ENCODE measurements at regions not wholly inside any gene's neighbourhood (a gene's known extent, or its start where the extent isn't known, plus 50 kb on each side); places are given as distances from the start of the nearest gene placed in this dataset.

DNA sequence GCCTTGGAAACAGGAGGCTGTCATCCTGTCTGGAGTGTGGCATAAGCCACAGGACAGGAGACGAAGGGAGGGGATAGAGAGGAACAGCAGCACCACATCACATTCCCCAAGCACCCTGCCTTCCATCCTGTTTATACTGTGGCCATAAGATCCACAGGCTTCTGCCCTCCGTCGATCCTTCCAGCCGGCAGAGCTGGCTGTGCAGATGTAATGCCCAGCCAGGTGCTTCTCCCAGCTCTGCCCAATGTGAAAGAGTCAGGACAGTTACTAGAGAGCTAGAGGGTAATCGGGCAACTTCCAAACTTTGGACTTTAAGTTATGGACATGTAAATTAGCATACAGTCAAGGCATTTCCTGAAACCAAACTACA, 368.4 kb downstream of the SOX9 start:
- TF ChIP-seq, protein P1, sequence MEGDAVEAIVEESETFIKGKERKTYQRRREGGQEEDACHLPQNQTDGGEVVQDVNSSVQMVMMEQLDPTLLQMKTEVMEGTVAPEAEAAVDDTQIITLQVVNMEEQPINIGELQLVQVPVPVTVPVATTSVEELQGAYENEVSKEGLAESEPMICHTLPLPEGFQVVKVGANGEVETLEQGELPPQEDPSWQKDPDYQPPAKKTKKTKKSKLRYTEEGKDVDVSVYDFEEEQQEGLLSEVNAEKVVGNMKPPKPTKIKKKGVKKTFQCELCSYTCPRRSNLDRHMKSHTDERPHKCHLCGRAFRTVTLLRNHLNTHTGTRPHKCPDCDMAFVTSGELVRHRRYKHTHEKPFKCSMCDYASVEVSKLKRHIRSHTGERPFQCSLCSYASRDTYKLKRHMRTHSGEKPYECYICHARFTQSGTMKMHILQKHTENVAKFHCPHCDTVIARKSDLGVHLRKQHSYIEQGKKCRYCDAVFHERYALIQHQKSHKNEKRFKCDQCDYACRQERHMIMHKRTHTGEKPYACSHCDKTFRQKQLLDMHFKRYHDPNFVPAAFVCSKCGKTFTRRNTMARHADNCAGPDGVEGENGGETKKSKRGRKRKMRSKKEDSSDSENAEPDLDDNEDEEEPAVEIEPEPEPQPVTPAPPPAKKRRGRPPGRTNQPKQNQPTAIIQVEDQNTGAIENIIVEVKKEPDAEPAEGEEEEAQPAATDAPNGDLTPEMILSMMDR (IDR thresholded peaks at IDR 0.05; ENCODE audit: low read length): no peak
- no peak for TF ChIP-seq EZH2 (optimal IDR thresholded peaks at IDR 0.05; ENCODE audit: low read depth, low read length)
